ENCODE measurements at regions not wholly inside any gene's neighbourhood (a gene's known extent, or its start where the extent isn't known, plus 50 kb on each side); places are given as distances from the start of the nearest gene placed in this dataset.
"Not testable (repeated sequence)": the region's sequence is repeated elsewhere in the genome, so short reads cannot be mapped to it uniquely, and the experiment has no call there.

DNA sequence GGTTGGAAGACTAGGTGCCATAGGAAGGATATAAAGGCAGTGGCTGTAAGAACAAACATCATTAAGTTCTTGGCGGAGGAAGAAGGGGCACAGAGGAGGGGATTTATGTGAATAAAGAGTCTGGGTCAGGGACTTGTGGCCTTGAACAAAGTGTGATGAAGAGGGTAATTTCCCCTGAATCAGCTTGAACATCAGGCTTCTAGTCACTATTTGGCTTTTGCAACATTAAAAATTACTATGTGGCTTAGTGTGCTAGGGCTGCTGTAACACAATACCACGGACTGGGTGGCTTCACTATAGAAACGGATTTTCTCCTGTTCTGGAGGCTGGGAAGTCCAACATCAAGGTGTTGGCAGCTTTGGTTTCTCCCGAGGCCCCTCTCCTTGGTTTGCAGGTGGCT lies 70.5 kb upstream of the CNIH3 start:
- TF ChIP-seq CTCF (IDR thresholded peaks at IDR 0.05; ENCODE audit: extremely low read depth, insufficient read depth, missing control alignments): no peak
- in situ Hi-C loops (cut with MboI; ENCODE audit: low pct_unique_long_range_greater_than_20kb, low sequenced_read_pairs, unreplicated experiment): no loop called here
- no peak for DNase-seq (ENCODE audit: low spot score)

- DNase-seq (ENCODE audit: low spot score): no peak
- in situ Hi-C loops (cut with MboI; ENCODE audit: low pct_unique_long_range_greater_than_20kb, low sequenced_read_pairs, unreplicated experiment): no loop called here
- TF ChIP-seq CTCF (IDR thresholded peaks at IDR 0.05; ENCODE audit: extremely low read depth, insufficient read depth, missing control alignments): no peak
Measured at GRCh38 chr1:224548676-224549075, 67.4 kb upstream of the CNIH3 start.

GRCh38 chr1:224551189-224551588 lies 64.9 kb upstream of the CNIH3 start:
- in situ Hi-C loops (cut with MboI; ENCODE audit: low pct_unique_long_range_greater_than_20kb, low sequenced_read_pairs, unreplicated experiment): not testable (repeated sequence)

DNA sequence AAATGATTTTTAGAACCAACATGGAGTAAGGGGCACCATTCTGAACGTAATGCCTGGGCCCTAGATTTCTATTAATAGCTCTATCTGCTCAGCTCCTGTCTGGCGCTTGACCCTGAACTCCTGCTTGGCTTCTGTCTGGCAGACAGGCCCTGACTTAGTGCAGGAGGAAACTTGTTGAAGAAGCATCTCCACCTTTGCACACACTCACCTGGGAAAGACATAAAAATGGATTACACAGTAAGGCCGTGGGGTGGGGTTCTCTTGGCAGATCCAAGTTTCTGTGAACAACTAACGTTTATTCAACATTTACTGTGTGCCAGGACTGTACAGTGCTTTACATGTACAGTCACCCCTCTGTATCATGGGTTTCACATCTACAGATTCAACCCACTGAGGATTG lies 62.1 kb upstream of the CNIH3 start:
- no peak for TF ChIP-seq CTCF (IDR thresholded peaks at IDR 0.05; ENCODE audit: extremely low read depth, insufficient read depth, missing control alignments)
- DNase-seq (ENCODE audit: low spot score): no peak
- in situ Hi-C loops (cut with MboI; ENCODE audit: low pct_unique_long_range_greater_than_20kb, low sequenced_read_pairs, unreplicated experiment): no loop called here

More at GRCh38 chr1:224551189-224551588, 64.9 kb upstream of the CNIH3 start:
- not testable (repeated sequence) for DNase-seq (ENCODE audit: low spot score)

DNA sequence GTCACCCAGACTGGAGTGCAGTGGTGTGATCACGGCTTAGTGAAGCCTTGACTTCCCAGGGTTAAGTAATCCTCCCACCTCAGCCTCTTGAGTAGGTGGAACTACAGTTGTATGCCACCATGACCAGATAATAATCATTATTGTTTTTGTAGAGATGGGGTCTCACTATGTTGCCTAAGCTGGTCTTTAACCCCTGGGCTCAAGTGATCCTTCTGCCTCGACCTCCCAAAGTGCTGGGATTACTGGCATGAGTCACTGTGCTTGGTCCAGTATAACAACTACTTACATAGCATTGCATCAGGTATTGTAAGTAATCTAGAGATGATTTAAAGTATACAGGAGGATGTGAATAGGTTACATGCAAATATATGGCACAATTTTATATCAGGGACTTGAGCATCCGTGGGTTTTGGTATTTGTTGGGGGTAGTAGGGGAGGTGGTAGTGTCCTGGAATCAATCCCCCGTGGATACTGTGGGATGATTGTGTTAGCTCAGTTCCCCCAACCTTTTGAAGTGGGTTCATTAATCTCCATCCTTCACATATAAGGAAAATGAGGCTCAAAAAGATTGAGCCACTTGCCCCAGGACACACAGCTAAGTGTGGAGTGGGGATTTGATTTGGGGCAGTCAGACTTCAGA lies 61.4 kb upstream of the CNIH3 start:
- in situ Hi-C loops (cut with MboI; ENCODE audit: low pct_unique_long_range_greater_than_20kb, low sequenced_read_pairs, unreplicated experiment): no loop called here
- no peak for TF ChIP-seq CTCF (IDR thresholded peaks at IDR 0.05; ENCODE audit: extremely low read depth, insufficient read depth, missing control alignments)
- DNase-seq (ENCODE audit: low spot score): no peak

GRCh38 chr1:224558904-224559303 lies 57.2 kb upstream of the CNIH3 start:
- in situ Hi-C loops (cut with MboI; ENCODE audit: low pct_unique_long_range_greater_than_20kb, low sequenced_read_pairs, unreplicated experiment): no loop called here
- DNase-seq (ENCODE audit: low spot score): no peak
- no peak for TF ChIP-seq CTCF (IDR thresholded peaks at IDR 0.05; ENCODE audit: extremely low read depth, insufficient read depth, missing control alignments)

- no peak for TF ChIP-seq CTCF (IDR thresholded peaks at IDR 0.05; ENCODE audit: extremely low read depth, insufficient read depth, missing control alignments)
- no peak for DNase-seq (ENCODE audit: low spot score)
- in situ Hi-C loops (cut with MboI; ENCODE audit: low pct_unique_long_range_greater_than_20kb, low sequenced_read_pairs, unreplicated experiment): no loop called here
Measured at GRCh38 chr1:224559981-224560728, 56.0 kb upstream of the CNIH3 start.

DNA sequence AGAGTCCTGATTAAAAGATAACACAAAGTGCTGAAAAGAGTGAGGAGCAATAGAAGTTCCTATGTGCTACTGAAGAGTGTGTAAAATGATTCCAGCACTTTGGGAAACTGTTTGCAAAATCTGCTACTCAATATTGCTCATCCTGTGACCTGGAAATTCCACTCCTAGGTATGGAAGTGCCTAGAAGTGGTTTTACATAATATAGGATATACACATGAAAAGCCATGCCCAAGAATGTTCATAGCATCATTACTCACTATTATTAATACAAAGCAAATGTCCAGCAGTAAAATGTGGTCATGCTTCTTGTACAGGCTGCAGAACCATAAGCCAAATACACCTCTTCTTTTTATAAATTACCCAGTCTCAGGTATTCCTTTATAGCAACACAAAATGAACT lies 53.2 kb upstream of the CNIH3 start:
- DNase-seq (ENCODE audit: low spot score): not testable (repeated sequence)

More for the DNA sequence above, 53.2 kb upstream of the CNIH3 start:
- in situ Hi-C loops (cut with MboI; ENCODE audit: low pct_unique_long_range_greater_than_20kb, low sequenced_read_pairs, unreplicated experiment): not testable (repeated sequence)
